Prostate gland (tissue), 2 donors: ENCODE measurements at regions not wholly inside any gene's neighbourhood (a gene's known extent, or its start where the extent isn't known, plus 50 kb on each side); places are given as distances from the start of the nearest gene placed in this dataset.
"Not testable (repeated sequence)": the region's sequence is repeated elsewhere in the genome, so short reads cannot be mapped to it uniquely, and the experiment has no call there.

Source experiments
- DNase-seq: peaks from one replicate; pipeline ENCODE4 v3.0.0-alpha.2; 2019; ENCODE audit warnings: low spot score
- H3K27ac ChIP-seq, 2 donors: fragments of 200-600 bp; sonication (generic); 2 replicates each; pipeline ENCODE4 v1.5.1; 2017 to 2019
- H3K27me3 ChIP-seq: fragments of 200-600 bp; sonication (generic); replicated peaks from 2 replicates; pipeline ENCODE4 v1.5.1; 2019; ENCODE audit not compliant: insufficient read depth
- H3K36me3 ChIP-seq, 2 donors: fragments of 200-600 bp; sonication (generic); 1 replicate in 1 of 2; 2 replicates in 1 of 2; pipeline versions ENCODE4 v1.5.1 to v1.8.1; 2017 to 2019
- H3K4me1 ChIP-seq: fragments of 200-600 bp; sonication (generic); replicated peaks from 2 replicates; pipeline ENCODE4 v1.5.1; 2019
- H3K4me3 ChIP-seq, 2 donors: fragments of 200-600 bp; sonication (generic); 2 replicates each; pipeline ENCODE4 v1.5.1; 2017 to 2019
- H3K9me3 ChIP-seq: fragments of 200-600 bp; sonication (generic); 2 replicates; pipeline ENCODE4 v1.5.1; 2017
- POLR2A ChIP-seq: fragments of 450-650 bp; IDR thresholded peaks from one replicate; pipeline ENCODE4 v1.6.1; 2016; ENCODE audit warnings: antibody characterized with exemption, mild to moderate bottlenecking
- POLR2AphosphoS5 ChIP-seq: sonication (generic); formaldehyde crosslinking; IDR thresholded peaks from one replicate; pipeline ENCODE4 v1.6.1; 2017; ENCODE audit warnings: antibody characterized with exemption
- WGBS: methylation state at CpG from one replicate; pipeline ENCODE4 v1.1.5; 2018; 5-methylcytosine and 5-hydroxymethylcytosine counted together
- intact Hi-C: fragments of 100-400 bp; cut with DNase I; formaldehyde crosslinking; loops from one replicate; pipeline ENCODE4 v1.14.2; 2022
- TF ChIP-seq, protein P1 (sequence below), 4 experiments: fragments of 200-600 bp in 2 of 4; fragments of 450-650 bp in 2 of 4; sonication (generic) in 2 of 4; IDR thresholded peaks; 1 replicate in 3 of 4; 2 replicates in 1 of 4; pipeline ENCODE4 v1.5.1; 2016 to 2019; ENCODE audit warnings: antibody characterized with exemption in 4 of 4, mild to moderate bottlenecking in 2 of 4, moderate library complexity in 2 of 4

DNA sequence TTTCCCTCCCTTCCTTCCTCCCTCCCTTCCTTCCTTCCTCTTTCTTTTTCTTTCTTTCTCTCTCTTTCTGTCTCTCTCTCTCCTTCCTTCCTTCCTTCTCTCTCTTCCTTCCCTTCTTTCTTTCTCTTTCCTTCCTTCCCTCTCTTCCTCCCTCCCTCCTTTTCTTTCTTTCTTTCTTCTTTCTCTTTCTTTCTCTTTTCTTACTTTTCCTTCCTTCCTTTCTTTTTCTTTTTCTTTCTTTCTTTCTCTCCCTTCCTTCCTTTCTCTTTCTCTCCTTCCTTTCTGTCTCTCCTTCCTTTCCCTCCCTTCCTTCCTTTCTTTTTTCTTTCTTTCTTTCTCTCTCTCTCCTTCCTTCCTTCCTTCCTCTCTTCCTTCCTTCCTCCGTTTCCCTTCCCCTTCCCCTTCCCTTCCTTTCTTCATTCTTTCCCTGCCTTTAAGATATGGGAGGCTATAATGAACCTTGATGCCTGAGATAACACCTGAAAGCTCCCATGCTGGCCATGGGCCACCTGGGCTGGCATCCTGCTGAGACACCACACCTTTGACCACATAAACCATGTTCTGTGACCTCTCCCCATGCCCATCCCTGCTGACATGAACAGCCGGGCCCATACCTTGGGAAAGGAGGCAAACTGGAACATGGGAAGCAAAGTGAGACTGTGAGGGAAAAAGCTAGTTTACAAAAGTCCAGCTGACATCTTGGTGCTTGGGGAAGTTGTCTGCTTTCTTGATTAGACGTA, 197.8 kb upstream of the ZNF618 start:
- intact Hi-C loops, result no loop called here
- Histone ChIP-seq H3K9me3 (no peaks in the 10 kb centered on the region), H3K4me3 (no peak overlapping the region), H3K27me3 (no peaks in the 10 kb centered on the region), H3K4me1 (no peaks in the 10 kb centered on the region), H3K27ac (no peak overlapping the region), H3K36me3 (no peaks in the 10 kb centered on the region)
- DNase-seq, result no peak
- TF ChIP-seq POLR2AphosphoS5 (no peak), POLR2A (no peak)
- TF ChIP-seq, protein P1, sequence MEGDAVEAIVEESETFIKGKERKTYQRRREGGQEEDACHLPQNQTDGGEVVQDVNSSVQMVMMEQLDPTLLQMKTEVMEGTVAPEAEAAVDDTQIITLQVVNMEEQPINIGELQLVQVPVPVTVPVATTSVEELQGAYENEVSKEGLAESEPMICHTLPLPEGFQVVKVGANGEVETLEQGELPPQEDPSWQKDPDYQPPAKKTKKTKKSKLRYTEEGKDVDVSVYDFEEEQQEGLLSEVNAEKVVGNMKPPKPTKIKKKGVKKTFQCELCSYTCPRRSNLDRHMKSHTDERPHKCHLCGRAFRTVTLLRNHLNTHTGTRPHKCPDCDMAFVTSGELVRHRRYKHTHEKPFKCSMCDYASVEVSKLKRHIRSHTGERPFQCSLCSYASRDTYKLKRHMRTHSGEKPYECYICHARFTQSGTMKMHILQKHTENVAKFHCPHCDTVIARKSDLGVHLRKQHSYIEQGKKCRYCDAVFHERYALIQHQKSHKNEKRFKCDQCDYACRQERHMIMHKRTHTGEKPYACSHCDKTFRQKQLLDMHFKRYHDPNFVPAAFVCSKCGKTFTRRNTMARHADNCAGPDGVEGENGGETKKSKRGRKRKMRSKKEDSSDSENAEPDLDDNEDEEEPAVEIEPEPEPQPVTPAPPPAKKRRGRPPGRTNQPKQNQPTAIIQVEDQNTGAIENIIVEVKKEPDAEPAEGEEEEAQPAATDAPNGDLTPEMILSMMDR (IDR thresholded peaks at IDR 0.05), result no peak
- WGBS, result 88% methylated on average over 3 of the region's 3 CpGs

DNA sequence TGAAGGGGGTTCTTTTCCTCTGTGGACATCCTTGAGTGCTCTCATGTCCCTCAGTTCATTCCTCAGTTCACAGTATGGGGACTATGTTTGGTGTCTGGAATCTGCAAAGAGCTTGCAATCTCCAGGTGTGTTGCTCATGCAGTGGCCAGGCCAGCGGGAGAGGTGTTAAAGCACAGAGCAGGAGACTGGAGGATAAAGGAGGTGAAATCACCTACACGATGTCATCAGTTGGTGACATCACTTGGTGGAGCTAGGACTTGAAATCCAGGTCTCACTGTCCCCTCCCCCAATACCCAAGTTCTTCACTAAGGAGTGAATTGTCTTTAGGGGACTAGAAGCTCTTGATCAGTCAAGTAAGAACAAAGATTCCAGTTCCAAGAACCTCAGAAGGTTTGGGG, 197.3 kb upstream of the ZNF618 start:
- Histone ChIP-seq H3K27ac (no peak overlapping the region), H3K4me3 (no peak overlapping the region), H3K27me3 (no peaks in the 10 kb centered on the region), H3K4me1 (no peaks in the 10 kb centered on the region), H3K9me3 (no peaks in the 10 kb centered on the region), H3K36me3 (no peaks in the 10 kb centered on the region)
- TF ChIP-seq POLR2A (no peak), POLR2AphosphoS5 (no peak)
- TF ChIP-seq, protein P1 (IDR thresholded peaks at IDR 0.05), result no peak
- intact Hi-C loops, result no loop called here
- WGBS, result 74% methylated on average over 2 of the region's 2 CpGs
- DNase-seq, result no peak

DNA sequence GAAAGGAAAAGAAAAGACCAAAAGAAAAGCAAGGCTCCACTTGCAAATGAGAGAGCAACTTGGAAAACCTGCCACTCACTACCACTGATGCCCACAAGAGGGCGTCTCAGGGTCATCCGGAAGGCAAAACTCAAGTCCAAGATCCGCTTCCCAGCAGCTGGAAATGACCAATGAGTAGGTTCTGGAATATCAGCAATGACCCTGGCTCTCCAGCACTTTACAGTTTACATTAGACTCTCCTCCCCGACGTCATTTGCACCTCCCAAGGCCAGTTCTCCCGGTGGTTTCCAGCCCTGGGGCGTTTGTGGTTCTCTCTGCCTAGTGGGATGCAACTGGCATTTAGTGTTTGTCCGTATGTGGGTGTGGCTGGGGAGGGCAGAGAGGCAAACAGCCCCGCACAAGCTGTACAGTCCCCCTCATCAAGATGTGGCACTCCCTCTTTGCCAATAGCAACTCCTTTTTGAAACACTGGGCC, 193.8 kb upstream of the ZNF618 start:
- Histone ChIP-seq H3K27ac (no peak overlapping the region), H3K36me3 (no peaks in the 10 kb centered on the region), H3K4me1 (no peaks in the 10 kb centered on the region), H3K9me3 (no peaks in the 10 kb centered on the region), H3K27me3 (no peaks in the 10 kb centered on the region), H3K4me3 (no peak overlapping the region)
- intact Hi-C loops, result loop anchor here (10.0 kb wide), 1 partner anchor 352 kb away; no protein-coding TSS in a partner anchor
- 10% methylated on average over 9 of the region's 9 CpGs for WGBS
- TF ChIP-seq, protein P1 (IDR thresholded peaks at IDR 0.05), result peak; percentile 71 to 84 (median 78)
- TF ChIP-seq POLR2A, result no peak
- peak; percentile 34 for TF ChIP-seq POLR2AphosphoS5
- DNase-seq, result peak; percentile 67

DNA sequence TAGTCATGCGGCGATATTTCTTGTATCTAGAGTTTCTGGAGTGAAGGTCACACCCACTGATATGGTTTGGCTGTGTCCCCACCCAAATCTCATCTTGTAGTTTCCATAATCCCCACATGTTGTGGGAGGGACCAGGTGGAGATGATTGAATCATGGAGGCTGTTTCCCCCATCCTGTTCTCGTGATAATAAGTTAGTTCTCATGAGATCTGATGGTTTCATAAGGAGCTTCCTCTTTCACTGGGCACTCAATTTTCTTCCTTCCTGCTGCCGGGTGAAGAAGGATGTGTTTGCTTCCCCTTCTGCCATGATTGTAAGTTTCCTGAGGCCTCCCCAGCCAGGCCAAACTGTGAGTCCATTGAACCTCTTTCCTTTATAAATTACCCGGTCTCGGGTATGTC, 190.5 kb upstream of the ZNF618 start:
- H3K36me3 ChIP-seq, H3K4me1 ChIP-seq, DNase-seq, H3K27ac ChIP-seq, H3K9me3 ChIP-seq, H3K4me3 ChIP-seq, H3K27me3 ChIP-seq: not testable (repeated sequence)
- 84% methylated on average over 6 of the region's 6 CpGs for WGBS
- intact Hi-C loops, result loop anchor here (10.0 kb wide), 1 partner anchor 349 kb away; no protein-coding TSS in a partner anchor

DNA sequence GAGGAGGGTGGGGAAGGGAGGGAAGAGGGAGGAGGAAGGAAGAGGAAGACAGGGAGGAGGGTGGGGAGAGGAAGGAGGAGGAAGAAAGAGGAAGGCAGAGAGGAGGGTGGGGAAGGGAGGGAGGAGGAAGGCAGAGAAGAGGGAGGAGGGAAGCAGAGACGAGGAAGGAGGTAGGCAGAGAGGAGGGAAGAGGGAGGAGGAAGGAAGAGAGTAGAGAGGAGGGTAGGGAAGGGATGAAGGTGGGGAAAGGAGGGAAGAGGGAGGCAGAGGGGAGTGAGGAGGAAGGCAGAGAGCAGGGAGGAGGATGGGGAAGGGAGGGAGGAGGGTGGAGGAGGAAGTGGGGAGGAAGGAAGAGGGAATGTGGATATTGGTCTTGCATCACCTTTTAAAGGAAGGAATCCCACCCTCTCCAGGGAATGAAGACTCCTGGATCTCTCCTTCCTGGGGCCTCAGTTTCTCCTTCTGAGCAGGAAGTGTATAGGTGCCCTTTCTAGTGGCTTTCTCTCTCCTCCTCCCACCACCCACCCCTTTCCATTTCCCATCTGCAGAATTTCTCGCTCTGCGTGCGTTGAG, 188.9 kb upstream of the ZNF618 start:
- intact Hi-C loops, result loop anchor here (10.0 kb wide), 1 partner anchor 348 kb away; no protein-coding TSS in a partner anchor
- no peak overlapping the region for H3K27ac ChIP-seq
- no peak overlapping the region for H3K4me3 ChIP-seq
- no peaks in the 10 kb centered on the region for H3K4me1 ChIP-seq
- no peaks in the 10 kb centered on the region for H3K27me3 ChIP-seq
- no peak for DNase-seq
- TF ChIP-seq, protein P1 (IDR thresholded peaks at IDR 0.05), result no peak
- TF ChIP-seq POLR2A (no peak), POLR2AphosphoS5 (no peak)
- no peaks in the 10 kb centered on the region for H3K9me3 ChIP-seq
- WGBS, result 35% methylated on average over 4 of the region's 4 CpGs
- no peaks in the 10 kb centered on the region for H3K36me3 ChIP-seq
